Tibial artery (tissue), 4 donors: ENCODE measurements at regions not wholly inside any gene's neighbourhood (a gene's known extent, or its start where the extent isn't known, plus 50 kb on each side); places are given as distances from the start of the nearest gene placed in this dataset.
"Not testable (repeated sequence)": the region's sequence is repeated elsewhere in the genome, so short reads cannot be mapped to it uniquely, and the experiment has no call there.

ENCODE experiments used
- DNase-seq, 2 donors: peaks; one replicate each; pipeline ENCODE4 v3.0.0-alpha.2; 2019
- H3K27ac ChIP-seq, 2 donors: fragments of 200-600 bp; sonication (generic) in 1 of 2; 1 replicate in 1 of 2; 2 replicates in 1 of 2; pipeline ENCODE4 v1.5.1; 2018 to 2019; ENCODE audit warnings: mild to moderate bottlenecking in 1 of 2
- H3K27me3 ChIP-seq, 2 donors: fragments of 200-600 bp; sonication (generic) in 1 of 2; one replicate each; pipeline versions ENCODE4 v1.5.1 to v1.6.0; 2016 to 2019
- H3K36me3 ChIP-seq, 3 donors: fragments of 200-600 bp; sonication (generic) in 2 of 3; one replicate each; pipeline ENCODE4 v1.5.1; 2016 to 2019; ENCODE audit warnings: mild to moderate bottlenecking in 2 of 3
- H3K4me1 ChIP-seq, 4 donors: fragments of 200-600 bp; sonication (generic) in 2 of 4; 1 replicate in 3 of 4; 2 replicates in 1 of 4; pipeline ENCODE4 v1.5.1; 2016 to 2019
- H3K4me3 ChIP-seq, 2 donors: fragments of 200-600 bp; sonication (generic) in 1 of 2; 1 replicate in 1 of 2; 2 replicates in 1 of 2; pipeline ENCODE4 v1.5.1; 2018 to 2019; ENCODE audit warnings: mild to moderate bottlenecking in 2 of 2
- H3K9me3 ChIP-seq, 3 donors: fragments of 200-600 bp; sonication (generic) in 1 of 3; one replicate each; pipeline ENCODE4 v1.5.1; 2016 to 2019
- CTCF ChIP-seq, 2 experiments: fragments of 200-600 bp in 1 of 2; fragments of 450-650 bp in 1 of 2; IDR thresholded peaks; one replicate each; pipeline ENCODE4 v1.5.1; 2017 to 2019; ENCODE audit warnings: antibody characterized with exemption in 2 of 2, mild to moderate bottlenecking in 1 of 2, moderate library complexity in 1 of 2
- intact Hi-C: fragments of 100-400 bp; cut with DNase I; formaldehyde crosslinking; loops from one replicate; pipeline ENCODE4 v1.15.0; 2023; ENCODE audit warnings: low total_unique reads

GRCh38 chr9:31188496-31188895 lies 1195.9 kb upstream of the ACO1 start:
- DNase-seq = no peak
- intact Hi-C loops = no loop called here
- Histone ChIP-seq H3K4me3 (no peak overlapping the region), H3K27me3 (no peaks in the 10 kb centered on the region), H3K36me3 (no peaks in the 10 kb centered on the region), H3K4me1 (no peaks in the 10 kb centered on the region), H3K27ac (no peak overlapping the region), H3K9me3 (no peaks in the 10 kb centered on the region)
- no peak for TF ChIP-seq CTCF (IDR thresholded peaks at IDR 0.05)

GRCh38 chr9:31210978-31211570 lies 1173.4 kb upstream of the ACO1 start:
- no peak for TF ChIP-seq CTCF (IDR thresholded peaks at IDR 0.05)
- intact Hi-C loops = no loop called here
- DNase-seq = no peak

GRCh38 chr9:31229976-31230375 lies 1154.5 kb upstream of the ACO1 start:
- intact Hi-C loops, H3K4me3 ChIP-seq, DNase-seq, H3K4me1 ChIP-seq, H3K27me3 ChIP-seq, H3K36me3 ChIP-seq, H3K27ac ChIP-seq, H3K9me3 ChIP-seq: not testable (repeated sequence)

More at GRCh38 chr9:31210978-31211570, 1173.4 kb upstream of the ACO1 start:
- H3K27ac ChIP-seq = no peak overlapping the region
- H3K9me3 ChIP-seq = no peaks in the 10 kb centered on the region
- no peaks in the 10 kb centered on the region for H3K4me1 ChIP-seq
- H3K4me3 ChIP-seq = no peak overlapping the region
- H3K36me3 ChIP-seq = no peaks in the 10 kb centered on the region
- no peaks in the 10 kb centered on the region for H3K27me3 ChIP-seq

- no peak overlapping the region for H3K27ac ChIP-seq
- H3K36me3 ChIP-seq = no peaks in the 10 kb centered on the region
- intact Hi-C loops = no loop called here
- H3K4me1 ChIP-seq = no peaks in the 10 kb centered on the region
- no peak for TF ChIP-seq CTCF (IDR thresholded peaks at IDR 0.05)
- no peak for DNase-seq
- peaks cover 0 to 5% (median 0%) of the 10 kb centered on the region in 3 donors for H3K9me3 ChIP-seq
- no peak overlapping the region for H3K4me3 ChIP-seq
- no peaks in the 10 kb centered on the region for H3K27me3 ChIP-seq
Observed at GRCh38 chr9:31232485-31232884, 1152.0 kb upstream of the ACO1 start.

- DNase-seq = no peak
- Histone ChIP-seq H3K36me3 (no peaks in the 10 kb centered on the region), H3K27ac (no peak overlapping the region), H3K27me3 (no peaks in the 10 kb centered on the region), H3K4me3 (no peak overlapping the region), H3K9me3 (no peaks in the 10 kb centered on the region), H3K4me1 (no peaks in the 10 kb centered on the region)
- intact Hi-C loops = no loop called here
- TF ChIP-seq CTCF (IDR thresholded peaks at IDR 0.05) = no peak
Observed at GRCh38 chr9:31236344-31236743, 1148.1 kb upstream of the ACO1 start.

GRCh38 chr9:31243386-31243785 lies 1141.1 kb upstream of the ACO1 start:
- Histone ChIP-seq H3K9me3 (no peaks in the 10 kb centered on the region), H3K27me3 (no peaks in the 10 kb centered on the region), H3K36me3 (no peaks in the 10 kb centered on the region), H3K27ac (no peak overlapping the region), H3K4me3 (no peak overlapping the region), H3K4me1 (no peaks in the 10 kb centered on the region)
- intact Hi-C loops = no loop called here
- TF ChIP-seq CTCF (IDR thresholded peaks at IDR 0.05) = no peak
- DNase-seq = no peak
